B cell (primary cell): ENCODE measurements at regions not wholly inside any gene's neighbourhood (a gene's known extent, or its start where the extent isn't known, plus 50 kb on each side); places are given as distances from the start of the nearest gene placed in this dataset.

Experiments used
- ATAC-seq: fragments of 200-7000 bp; cut with Tn5 transposase; one replicate; pipeline ENCODE4 v1.10.0; 2021; ENCODE audit warnings: low read depth, mild to moderate bottlenecking, moderate number of reproducible peaks, moderate library complexity
- CTCF ChIA-PET: fragments of 350-600 bp; sonication (Branson Sonifier 250); formaldehyde crosslinking; loops from one replicate; lab custom pipeline; 2021; ENCODE audit warnings: antibody characterized with exemption, inconsistent platforms; lab: Charles Lee
- POLR2A ChIA-PET: fragments of 350-600 bp; sonication (Branson Sonifier 250); formaldehyde crosslinking; loops from one replicate; lab custom pipeline; 2021; ENCODE audit warnings: antibody characterized with exemption; lab: Charles Lee
- DNase-seq: peaks from one replicate; pipeline ENCODE4 v3.0.0; 2013
- H2AFZ ChIP-seq: 2 replicates; pipeline ENCODE4 v1.6.1; 2012; ENCODE audit warnings: mild to moderate bottlenecking, low read depth, low read length; ENCODE audit not compliant: insufficient read depth, poor library complexity, severe bottlenecking
- H3K27ac ChIP-seq, 2 donors: 1 replicate in 1 of 2; 2 replicates in 1 of 2; pipeline ENCODE4 v1.5.1; 2012 to 2013; ENCODE audit warnings: low read length in 2 of 2, mild to moderate bottlenecking in 2 of 2, moderate library complexity in 1 of 2
- H3K27me3 ChIP-seq, 4 experiments: fragments of 200-600 bp in 1 of 4; sonication (generic) in 1 of 4; replicated peaks in 1 of 4; 1 replicate in 2 of 4; 2 replicates in 2 of 4; pipeline versions ENCODE4 v1.6.1 to v1.7.0; 2013 to 2016; ENCODE audit warnings: low read length in 3 of 4, mild to moderate bottlenecking in 2 of 4, mixed read lengths in 1 of 4, moderate library complexity in 1 of 4; ENCODE audit not compliant: insufficient read depth in 4 of 4, control insufficient read depth in 3 of 4; ENCODE audit errors: control extremely low read depth in 1 of 4
- H3K36me3 ChIP-seq, 2 experiments: replicated peaks in 1 of 2; 1 replicate in 1 of 2; 2 replicates in 1 of 2; pipeline versions ENCODE4 v1.6.1 to v1.7.1; 2013; ENCODE audit warnings: low read length in 1 of 2; ENCODE audit not compliant: insufficient read depth in 2 of 2, control insufficient read depth in 1 of 2; ENCODE audit errors: control extremely low read depth in 1 of 2, extremely low read depth in 1 of 2
- H3K4me1 ChIP-seq, 2 donors: fragments of 200-600 bp in 1 of 2; sonication (generic) in 1 of 2; 1 replicate in 1 of 2; 2 replicates in 1 of 2; pipeline versions ENCODE4 v1.5.1 to v1.6.1; 2013 to 2017; ENCODE audit warnings: low read length in 2 of 2; ENCODE audit not compliant: control insufficient read depth in 2 of 2, insufficient read depth in 2 of 2
- H3K4me2 ChIP-seq: replicated peaks from 2 replicates; pipeline ENCODE3; 2012; ENCODE audit warnings: mild to moderate bottlenecking, low read depth, low read length; ENCODE audit not compliant: poor library complexity, severe bottlenecking
- H3K4me3 ChIP-seq, 5 experiments: fragments of 200-600 bp in 1 of 5; sonication (generic) in 1 of 5; 1 replicate in 3 of 5; 2 replicates in 2 of 5; pipeline versions ENCODE4 v1.5.1 to v1.7.0; 2011 to 2016; ENCODE audit warnings: low read length in 4 of 5, mild to moderate bottlenecking in 4 of 5, low read depth in 2 of 5, control low read depth in 1 of 5, moderate library complexity in 1 of 5; ENCODE audit not compliant: insufficient read depth in 1 of 5; ENCODE audit errors: control extremely low read depth in 1 of 5, extremely low read depth in 1 of 5
- H3K79me2 ChIP-seq: fragments of 200-600 bp; sonication (generic); one replicate; pipeline ENCODE4 v1.6.0; 2016; ENCODE audit warnings: low read length; ENCODE audit not compliant: control insufficient read depth, insufficient read depth
- H3K9ac ChIP-seq: fragments of 200-600 bp; sonication (generic); 2 replicates; pipeline ENCODE4 v1.6.1; 2017; ENCODE audit warnings: mild to moderate bottlenecking, low read length, moderate library complexity
- H3K9me3 ChIP-seq, 3 donors: one replicate each; pipeline versions ENCODE4 v1.6.1 to v1.7.1; 2013; ENCODE audit warnings: low read length in 2 of 3; ENCODE audit not compliant: control insufficient read depth in 2 of 3, insufficient read depth in 1 of 3; ENCODE audit errors: control extremely low read depth in 1 of 3
- H4K20me1 ChIP-seq: 2 replicates; pipeline ENCODE4 v1.6.0; 2012; ENCODE audit warnings: mild to moderate bottlenecking, low read length; ENCODE audit not compliant: insufficient read depth, control insufficient read depth, poor library complexity, severe bottlenecking
- H3K27ac Mint-ChIP-seq: one replicate; pipeline ENCODE4 v1.8.0; 2021; ENCODE audit warnings: mixed read lengths
- H3K27me3 Mint-ChIP-seq: one replicate; pipeline ENCODE4 v1.8.0; 2021; ENCODE audit warnings: mixed read lengths
- H3K4me1 Mint-ChIP-seq: one replicate; pipeline ENCODE4 v1.8.0; 2021; ENCODE audit warnings: mixed read lengths
- H3K4me3 Mint-ChIP-seq: one replicate; pipeline ENCODE4 v1.8.0; 2021; ENCODE audit warnings: mixed read lengths
- H3K9me3 Mint-ChIP-seq: one replicate; pipeline ENCODE4 v1.8.0; 2022; ENCODE audit warnings: mixed read lengths; ENCODE audit not compliant: insufficient read depth
- EZH2 ChIP-seq: IDR thresholded peaks from 2 replicates; pipeline ENCODE4 v1.6.1; 2012; ENCODE audit warnings: borderline replicate concordance, low read depth, mild to moderate bottlenecking, moderate library complexity, low read length; ENCODE audit not compliant: insufficient read depth, poor library complexity, severe bottlenecking
- WGBS: methylation state at CpG from one replicate; pipeline ENCODE4 v1.1.5; 2013; ENCODE audit warnings: missing lambda C conversion rate; ENCODE audit not compliant: insufficient coverage; 5-methylcytosine and 5-hydroxymethylcytosine counted together
- intact Hi-C: fragments of 100-400 bp; cut with micrococcal nuclease; formaldehyde crosslinking; loops from one replicate; pipeline ENCODE4 v1.10.0; 2022
- TF ChIP-seq, protein P1 (sequence below): fragments of 200-600 bp; IDR thresholded peaks from one replicate; pipeline ENCODE4 v1.8.0; 2022; ENCODE audit warnings: antibody characterized with exemption, mild to moderate bottlenecking

DNA sequence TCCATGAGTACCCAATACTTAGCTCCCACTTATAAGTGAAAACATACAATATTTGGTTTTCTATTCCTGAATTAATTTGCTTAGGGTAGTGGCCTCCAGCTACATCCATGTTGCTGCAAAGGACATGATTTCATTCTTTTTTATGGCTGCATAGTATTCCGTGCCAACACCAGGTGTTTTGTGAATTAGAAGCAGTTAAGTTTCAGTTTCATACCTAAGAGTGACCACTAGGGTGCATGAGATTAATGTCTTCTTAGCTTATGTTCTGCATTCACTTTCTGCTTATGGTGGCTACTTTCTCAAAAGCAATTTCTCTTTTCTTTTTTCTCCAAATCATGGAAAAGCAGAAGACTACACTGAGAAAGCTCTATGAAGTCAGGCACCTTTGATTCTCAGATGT, 65.1 kb upstream of the VSTM2A start:
- TF ChIP-seq EZH2, result no peak
- TF ChIP-seq, protein P1, sequence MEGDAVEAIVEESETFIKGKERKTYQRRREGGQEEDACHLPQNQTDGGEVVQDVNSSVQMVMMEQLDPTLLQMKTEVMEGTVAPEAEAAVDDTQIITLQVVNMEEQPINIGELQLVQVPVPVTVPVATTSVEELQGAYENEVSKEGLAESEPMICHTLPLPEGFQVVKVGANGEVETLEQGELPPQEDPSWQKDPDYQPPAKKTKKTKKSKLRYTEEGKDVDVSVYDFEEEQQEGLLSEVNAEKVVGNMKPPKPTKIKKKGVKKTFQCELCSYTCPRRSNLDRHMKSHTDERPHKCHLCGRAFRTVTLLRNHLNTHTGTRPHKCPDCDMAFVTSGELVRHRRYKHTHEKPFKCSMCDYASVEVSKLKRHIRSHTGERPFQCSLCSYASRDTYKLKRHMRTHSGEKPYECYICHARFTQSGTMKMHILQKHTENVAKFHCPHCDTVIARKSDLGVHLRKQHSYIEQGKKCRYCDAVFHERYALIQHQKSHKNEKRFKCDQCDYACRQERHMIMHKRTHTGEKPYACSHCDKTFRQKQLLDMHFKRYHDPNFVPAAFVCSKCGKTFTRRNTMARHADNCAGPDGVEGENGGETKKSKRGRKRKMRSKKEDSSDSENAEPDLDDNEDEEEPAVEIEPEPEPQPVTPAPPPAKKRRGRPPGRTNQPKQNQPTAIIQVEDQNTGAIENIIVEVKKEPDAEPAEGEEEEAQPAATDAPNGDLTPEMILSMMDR, result no peak
- no peaks in the 10 kb centered on the region for H3K36me3 ChIP-seq
- WGBS, result no CpG with 5 or more reads among the region's 1 CpG
- no peak overlapping the region for H3K4me3 ChIP-seq
- no peaks in the 10 kb centered on the region for H4K20me1 ChIP-seq
- no peaks in the 10 kb centered on the region for H3K79me2 ChIP-seq
- H3K4me3 Mint-ChIP-seq, result no peak overlapping the region
- no peak overlapping the region for H3K9ac ChIP-seq
- no peak overlapping the region for H3K4me2 ChIP-seq
- no peaks in the 10 kb centered on the region for H3K27me3 ChIP-seq
- ChIA-PET CTCF (no interaction called here), POLR2A (no interaction called here)
- H3K4me1 Mint-ChIP-seq, result no peaks in the 10 kb centered on the region
- H3K27ac Mint-ChIP-seq, result no peak overlapping the region
- H3K4me1 ChIP-seq, result no peaks in the 10 kb centered on the region
- intact Hi-C loops, result no loop called here
- DNase-seq (no peak), ATAC-seq (no peak)
- no peaks in the 10 kb centered on the region for H3K27me3 Mint-ChIP-seq
- H3K27ac ChIP-seq, result no peak overlapping the region
- no peaks in the 10 kb centered on the region for H3K9me3 Mint-ChIP-seq
- no peak overlapping the region for H2AFZ ChIP-seq
- no peaks in the 10 kb centered on the region for H3K9me3 ChIP-seq

DNA sequence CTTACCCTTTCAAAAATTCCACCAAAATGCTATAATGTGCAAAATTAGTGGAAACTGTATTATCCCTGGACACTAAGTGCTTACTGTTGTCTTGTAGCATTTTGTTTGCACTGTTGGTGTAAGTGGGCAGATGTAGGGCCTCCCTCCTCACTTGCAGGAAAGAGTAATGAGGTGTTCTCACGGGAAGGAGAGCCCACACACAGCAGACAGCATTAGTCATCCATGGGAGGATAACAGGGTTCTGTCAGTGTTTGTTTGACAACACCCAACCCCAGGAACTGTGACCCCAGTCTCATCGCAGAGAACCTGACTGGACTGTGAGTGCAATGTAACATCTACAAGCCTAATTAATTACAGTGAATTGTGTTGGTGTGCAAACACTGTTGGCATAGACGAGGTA, 58.7 kb upstream of the VSTM2A start:
- Histone ChIP-seq H3K27ac (no peak overlapping the region), H3K4me3 (no peak overlapping the region), H3K9ac (no peak overlapping the region), H2AFZ (no peak overlapping the region), H3K9me3 (peaks cover 0 to 3% (median 2%) of the 10 kb centered on the region in 3 donors), H3K27me3 (no peaks in the 10 kb centered on the region), H3K36me3 (no peaks in the 10 kb centered on the region), H3K4me2 (no peak overlapping the region), H3K79me2 (no peaks in the 10 kb centered on the region), H3K4me1 (no peaks in the 10 kb centered on the region), H4K20me1 (no peaks in the 10 kb centered on the region)
- no peak overlapping the region for H3K4me3 Mint-ChIP-seq
- ChIA-PET CTCF (no interaction called here), POLR2A (no interaction called here)
- ATAC-seq, result no peak
- DNase-seq, result no peak
- intact Hi-C loops, result no loop called here
- no peaks in the 10 kb centered on the region for H3K27me3 Mint-ChIP-seq
- peaks cover 7% of the 10 kb centered on the region for H3K9me3 Mint-ChIP-seq
- H3K4me1 Mint-ChIP-seq, result no peaks in the 10 kb centered on the region
- no peak overlapping the region for H3K27ac Mint-ChIP-seq
- WGBS, result 89% methylated on average over 1 of the region's 3 CpGs
- no peak for TF ChIP-seq EZH2
- TF ChIP-seq, protein P1, result no peak
